Ishikawa (cell line): ENCODE measurements at regions not wholly inside any gene's neighbourhood (a gene's known extent, or its start where the extent isn't known, plus 50 kb on each side); places are given as distances from the start of the nearest gene placed in this dataset.

ENCODE experiments used
- CEBPB ChIP-seq: IDR thresholded peaks from 2 replicates; pipeline ENCODE4 v1.6.1; 2012
- CREB1 ChIP-seq: IDR thresholded peaks from 2 replicates; pipeline ENCODE4 v1.6.1; 2012; ENCODE audit warnings: low read depth
- EGR1 ChIP-seq: IDR thresholded peaks from 2 replicates; pipeline ENCODE4 v1.6.1; 2012
- EP300 ChIP-seq: IDR thresholded peaks from 2 replicates; pipeline ENCODE4 v1.6.1; 2012; ENCODE audit warnings: borderline replicate concordance
- FOXM1 ChIP-seq: IDR thresholded peaks from 2 replicates; pipeline ENCODE4 v1.6.1; 2012; ENCODE audit warnings: low read depth, borderline replicate concordance
- NFIC ChIP-seq: IDR thresholded peaks from 2 replicates; pipeline ENCODE4 v1.6.1; 2012
- RAD21 ChIP-seq: IDR thresholded peaks from 2 replicates; pipeline ENCODE4 v1.6.1; 2012; ENCODE audit warnings: low read depth
- TAF1 ChIP-seq: IDR thresholded peaks from 2 replicates; pipeline ENCODE4 v1.6.1; 2012; ENCODE audit warnings: low read depth, mild to moderate bottlenecking
- TCF12 ChIP-seq: IDR thresholded peaks from 2 replicates; pipeline ENCODE4 v1.6.1; 2012; ENCODE audit warnings: low read depth
- TEAD4 ChIP-seq: IDR thresholded peaks from 2 replicates; pipeline ENCODE4 v1.6.1; 2012
- YY1 ChIP-seq: IDR thresholded peaks from 2 replicates; pipeline ENCODE4 v1.6.1; 2012; ENCODE audit warnings: low read depth
- ZBTB7A ChIP-seq: IDR thresholded peaks from 2 replicates; pipeline ENCODE4 v1.6.1; 2012; ENCODE audit warnings: low read depth
- TF ChIP-seq, protein P1 (sequence below): IDR thresholded peaks from 2 replicates; pipeline ENCODE4 v1.6.1; 2012; ENCODE audit warnings: low read depth, mild to moderate bottlenecking
- TF ChIP-seq, protein P2 (sequence below): IDR thresholded peaks from 2 replicates; pipeline ENCODE4 v1.6.1; 2012
- TF ChIP-seq, protein P3 (sequence below): IDR thresholded peaks from 2 replicates; pipeline ENCODE4 v1.6.1; 2012

DNA sequence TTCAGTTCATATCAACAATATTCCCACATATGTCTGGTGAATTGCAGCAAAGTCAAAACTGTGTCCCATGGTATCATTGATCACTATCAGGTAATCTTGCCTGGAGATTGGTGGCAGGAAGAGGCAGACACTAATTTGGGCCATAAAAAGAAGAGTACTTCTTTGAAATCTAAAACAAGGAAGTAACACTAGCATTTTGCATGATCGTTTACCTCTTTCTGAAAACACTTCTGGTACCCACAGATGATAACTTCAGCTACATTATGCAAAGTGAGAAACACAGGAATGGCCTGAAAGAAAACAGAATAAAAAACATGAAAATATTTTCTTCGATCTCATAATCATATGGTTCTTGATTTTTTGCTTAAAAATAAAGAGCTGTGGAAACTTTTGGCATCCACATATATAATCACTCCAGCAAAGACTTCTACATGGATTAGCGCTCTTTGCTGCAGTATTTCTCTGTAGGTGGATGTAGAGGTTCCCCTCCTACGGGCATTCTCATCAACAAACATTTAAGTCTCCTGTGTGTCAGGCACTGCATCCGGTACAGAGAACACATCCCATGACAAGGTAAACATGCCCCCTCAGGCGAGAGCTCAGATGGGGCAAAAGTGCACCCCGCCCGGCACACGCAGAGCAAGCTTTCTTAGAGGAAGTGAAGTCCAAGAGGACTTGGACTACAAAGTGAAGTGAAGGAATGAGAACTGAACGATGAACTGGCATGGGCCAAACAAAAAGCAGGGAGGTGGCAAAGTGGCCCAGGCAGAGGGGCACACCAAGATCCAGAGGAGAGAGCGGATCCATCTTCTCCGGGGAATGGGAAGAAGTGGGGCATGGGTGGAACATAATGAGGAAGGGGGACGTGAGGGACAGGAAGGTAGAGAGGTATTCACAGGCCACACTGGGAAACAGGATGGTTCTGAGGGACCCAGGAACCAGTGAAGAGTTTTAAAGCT is 68.0 kb upstream of the RIOK3 start:
- no peak for TF ChIP-seq EP300
- no peak for TF ChIP-seq NFIC
- TF ChIP-seq FOXM1, result no peak
- no peak for TF ChIP-seq TEAD4
- no peak for TF ChIP-seq CREB1
- TF ChIP-seq TAF1, result no peak
- TF ChIP-seq RAD21, result no peak
- TF ChIP-seq, protein P1, sequence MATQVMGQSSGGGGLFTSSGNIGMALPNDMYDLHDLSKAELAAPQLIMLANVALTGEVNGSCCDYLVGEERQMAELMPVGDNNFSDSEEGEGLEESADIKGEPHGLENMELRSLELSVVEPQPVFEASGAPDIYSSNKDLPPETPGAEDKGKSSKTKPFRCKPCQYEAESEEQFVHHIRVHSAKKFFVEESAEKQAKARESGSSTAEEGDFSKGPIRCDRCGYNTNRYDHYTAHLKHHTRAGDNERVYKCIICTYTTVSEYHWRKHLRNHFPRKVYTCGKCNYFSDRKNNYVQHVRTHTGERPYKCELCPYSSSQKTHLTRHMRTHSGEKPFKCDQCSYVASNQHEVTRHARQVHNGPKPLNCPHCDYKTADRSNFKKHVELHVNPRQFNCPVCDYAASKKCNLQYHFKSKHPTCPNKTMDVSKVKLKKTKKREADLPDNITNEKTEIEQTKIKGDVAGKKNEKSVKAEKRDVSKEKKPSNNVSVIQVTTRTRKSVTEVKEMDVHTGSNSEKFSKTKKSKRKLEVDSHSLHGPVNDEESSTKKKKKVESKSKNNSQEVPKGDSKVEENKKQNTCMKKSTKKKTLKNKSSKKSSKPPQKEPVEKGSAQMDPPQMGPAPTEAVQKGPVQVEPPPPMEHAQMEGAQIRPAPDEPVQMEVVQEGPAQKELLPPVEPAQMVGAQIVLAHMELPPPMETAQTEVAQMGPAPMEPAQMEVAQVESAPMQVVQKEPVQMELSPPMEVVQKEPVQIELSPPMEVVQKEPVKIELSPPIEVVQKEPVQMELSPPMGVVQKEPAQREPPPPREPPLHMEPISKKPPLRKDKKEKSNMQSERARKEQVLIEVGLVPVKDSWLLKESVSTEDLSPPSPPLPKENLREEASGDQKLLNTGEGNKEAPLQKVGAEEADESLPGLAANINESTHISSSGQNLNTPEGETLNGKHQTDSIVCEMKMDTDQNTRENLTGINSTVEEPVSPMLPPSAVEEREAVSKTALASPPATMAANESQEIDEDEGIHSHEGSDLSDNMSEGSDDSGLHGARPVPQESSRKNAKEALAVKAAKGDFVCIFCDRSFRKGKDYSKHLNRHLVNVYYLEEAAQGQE, result no peak
- no peak for TF ChIP-seq TCF12
- no peak for TF ChIP-seq YY1
- TF ChIP-seq CEBPB, result no peak
- TF ChIP-seq, protein P2, sequence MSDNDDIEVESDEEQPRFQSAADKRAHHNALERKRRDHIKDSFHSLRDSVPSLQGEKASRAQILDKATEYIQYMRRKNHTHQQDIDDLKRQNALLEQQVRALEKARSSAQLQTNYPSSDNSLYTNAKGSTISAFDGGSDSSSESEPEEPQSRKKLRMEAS, result no peak
- TF ChIP-seq, protein P3, sequence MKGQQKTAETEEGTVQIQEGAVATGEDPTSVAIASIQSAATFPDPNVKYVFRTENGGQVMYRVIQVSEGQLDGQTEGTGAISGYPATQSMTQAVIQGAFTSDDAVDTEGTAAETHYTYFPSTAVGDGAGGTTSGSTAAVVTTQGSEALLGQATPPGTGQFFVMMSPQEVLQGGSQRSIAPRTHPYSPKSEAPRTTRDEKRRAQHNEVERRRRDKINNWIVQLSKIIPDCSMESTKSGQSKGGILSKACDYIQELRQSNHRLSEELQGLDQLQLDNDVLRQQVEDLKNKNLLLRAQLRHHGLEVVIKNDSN, result no peak
- TF ChIP-seq ZBTB7A, result no peak
- TF ChIP-seq EGR1, result no peak

DNA sequence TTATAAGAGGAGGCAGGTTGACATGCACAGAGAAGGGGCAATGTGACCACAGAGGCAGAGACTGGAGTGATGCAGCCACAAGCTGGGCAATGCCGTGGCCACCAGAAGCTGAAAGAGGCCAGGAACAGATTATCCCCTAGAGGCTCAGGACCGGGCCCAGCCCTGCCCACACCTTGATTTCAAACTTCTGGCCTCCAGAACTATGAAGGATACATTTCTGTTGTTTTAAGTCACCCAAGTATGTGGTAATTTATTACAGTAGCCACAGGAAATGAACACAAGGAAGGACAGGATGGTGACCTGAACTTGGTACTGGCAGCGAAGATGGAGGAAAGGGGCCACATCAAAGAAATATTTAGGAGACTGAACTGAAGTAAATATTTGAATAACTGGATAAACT is 66.8 kb upstream of the RIOK3 start:
- TF ChIP-seq EP300 (no peak), FOXM1 (no peak)

DNA sequence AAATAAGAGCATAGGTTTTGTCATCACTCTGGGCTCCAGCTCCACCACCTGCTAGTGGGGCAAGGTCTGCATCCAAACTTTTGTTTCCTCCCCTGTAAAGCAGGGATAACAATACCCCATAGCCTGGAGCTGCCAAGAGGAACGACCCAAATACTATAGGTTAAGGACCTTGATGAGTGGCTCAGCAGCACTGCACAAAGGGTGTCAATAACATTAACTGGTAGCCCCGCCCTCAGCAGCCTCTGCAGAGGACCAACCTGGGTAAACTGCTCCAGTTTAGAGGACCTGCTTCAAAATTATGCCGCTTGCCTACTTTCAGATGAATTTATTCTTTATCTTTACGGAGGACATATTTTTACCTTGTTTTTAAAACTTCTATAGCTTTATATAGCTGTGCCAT is 65.8 kb upstream of the RIOK3 start:
- TF ChIP-seq, protein P3, result no peak
- TF ChIP-seq TEAD4 (no peak), RAD21 (no peak), CREB1 (no peak), TAF1 (no peak), FOXM1 (no peak), NFIC (no peak), TCF12 (no peak), EGR1 (no peak), EP300 (no peak), YY1 (no peak)
- TF ChIP-seq, protein P1, result no peak
- TF ChIP-seq, protein P2, result no peak

DNA sequence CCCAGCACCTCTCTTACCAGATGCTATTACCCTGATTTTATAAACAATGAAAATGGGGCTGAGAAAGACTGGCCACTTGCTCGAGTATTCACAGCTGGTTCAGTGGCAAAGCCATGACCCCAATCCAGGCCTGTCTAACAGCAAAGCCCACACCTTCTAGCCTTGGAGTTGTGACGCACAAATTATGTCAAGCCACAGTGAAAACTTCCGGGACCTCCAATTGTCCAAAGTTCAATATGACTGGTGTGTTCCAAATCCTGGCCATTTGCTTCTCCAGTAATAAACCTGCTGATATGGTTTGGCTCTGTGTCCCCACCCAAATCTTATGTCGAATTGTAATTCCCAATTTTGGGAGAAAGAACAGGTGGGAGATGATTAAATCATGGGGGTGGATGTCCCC is 64.7 kb upstream of the RIOK3 start:
- TF ChIP-seq TEAD4 (no peak), FOXM1 (no peak), EGR1 (no peak), NFIC (no peak), RAD21 (no peak), EP300 (no peak), ZBTB7A (no peak), CREB1 (no peak), TAF1 (no peak), CEBPB (no peak), YY1 (no peak), TCF12 (no peak)
- TF ChIP-seq, protein P2, result no peak
- TF ChIP-seq, protein P3, result no peak
- TF ChIP-seq, protein P1, result no peak
